GM10266 (cell line): ENCODE measurements at regions not wholly inside any gene's neighbourhood (a gene's known extent, or its start where the extent isn't known, plus 50 kb on each side); places are given as distances from the start of the nearest gene placed in this dataset.

Experiments used
- DNase-seq: peaks from one replicate; pipeline ENCODE4 v3.0.0; 2012; ENCODE audit errors: extremely low spot score
- CTCF ChIP-seq: IDR thresholded peaks from 2 replicates; pipeline ENCODE4 v1.5.1; 2012; ENCODE audit warnings: mild to moderate bottlenecking, low read depth; ENCODE audit not compliant: control insufficient read depth, insufficient read depth; ENCODE audit errors: missing control alignments

DNA sequence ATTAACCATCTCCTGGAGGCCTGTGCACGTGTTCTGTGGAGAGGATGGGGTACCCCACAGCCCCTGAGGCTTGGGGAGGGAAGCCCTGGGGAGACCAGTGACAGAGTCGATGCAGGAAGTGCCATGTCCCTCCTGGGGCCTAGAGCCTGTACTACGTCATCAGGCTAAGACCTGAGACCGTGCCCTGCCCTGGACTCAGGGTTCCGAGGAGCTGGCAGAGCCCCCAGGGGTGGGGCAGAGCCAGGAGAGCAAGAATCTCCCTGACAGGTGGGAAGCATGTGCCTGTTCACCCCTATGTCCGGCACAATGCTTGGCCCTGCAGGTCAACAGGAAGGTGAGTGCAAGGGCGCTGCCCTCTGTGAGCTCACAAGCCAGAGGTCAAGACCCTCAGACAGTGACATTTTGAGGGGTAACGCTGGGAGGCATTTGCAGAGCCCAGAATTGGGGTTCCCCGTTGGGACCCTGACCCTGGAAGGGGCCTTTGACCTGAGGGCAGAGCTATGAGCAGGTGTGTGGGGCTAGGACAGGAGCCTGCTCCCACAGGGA is 781.6 kb downstream of the BRD1 start:
- DNase-seq = no peak
- no peak for TF ChIP-seq CTCF

DNA sequence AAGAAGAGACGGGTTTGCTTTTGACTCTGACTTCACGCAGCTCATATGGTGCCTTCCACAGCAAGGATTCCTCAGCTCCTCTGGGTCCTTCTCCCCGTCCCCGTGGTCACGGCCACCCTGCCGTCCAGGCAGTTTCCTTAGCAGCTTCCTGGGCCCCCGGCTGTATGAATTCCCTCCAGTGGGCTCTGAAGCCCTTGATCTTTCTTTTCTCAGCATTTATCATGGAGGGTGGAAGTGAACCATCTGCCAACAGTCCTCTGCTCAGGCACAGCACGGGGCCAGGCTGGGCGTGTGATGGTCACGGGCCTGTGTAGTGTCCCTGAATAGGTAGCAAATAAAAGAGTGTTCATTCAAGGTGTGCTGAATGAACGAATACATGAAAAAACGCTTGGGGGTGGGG is 782.4 kb downstream of the BRD1 start:
- no peak for TF ChIP-seq CTCF
- no peak for DNase-seq

- DNase-seq = no peak
- no peak for TF ChIP-seq CTCF
Observed at GRCh38 chr22:49044776-49045175, 782.9 kb downstream of the BRD1 start.

DNA sequence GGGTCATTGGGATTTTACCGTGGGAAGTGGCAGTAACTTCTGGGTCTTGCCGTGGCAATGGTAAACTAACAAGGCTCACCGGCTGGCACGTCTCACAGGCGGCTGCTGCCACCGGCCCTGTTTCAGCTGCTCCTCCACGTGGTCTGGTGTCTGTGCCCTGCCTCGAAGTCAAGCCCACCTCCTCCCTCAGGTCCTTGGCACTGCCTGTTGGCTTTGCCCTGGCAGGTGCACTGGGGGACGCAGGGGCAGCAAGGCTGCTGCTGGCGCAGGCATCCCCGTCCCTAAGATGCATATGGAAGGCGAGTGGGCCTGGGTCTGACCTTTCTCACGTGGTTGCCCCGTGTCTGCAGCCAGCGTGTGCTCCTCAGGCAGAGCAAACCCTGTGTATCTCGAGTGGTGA is 783.6 kb downstream of the BRD1 start:
- no peak for DNase-seq
- no peak for TF ChIP-seq CTCF

DNA sequence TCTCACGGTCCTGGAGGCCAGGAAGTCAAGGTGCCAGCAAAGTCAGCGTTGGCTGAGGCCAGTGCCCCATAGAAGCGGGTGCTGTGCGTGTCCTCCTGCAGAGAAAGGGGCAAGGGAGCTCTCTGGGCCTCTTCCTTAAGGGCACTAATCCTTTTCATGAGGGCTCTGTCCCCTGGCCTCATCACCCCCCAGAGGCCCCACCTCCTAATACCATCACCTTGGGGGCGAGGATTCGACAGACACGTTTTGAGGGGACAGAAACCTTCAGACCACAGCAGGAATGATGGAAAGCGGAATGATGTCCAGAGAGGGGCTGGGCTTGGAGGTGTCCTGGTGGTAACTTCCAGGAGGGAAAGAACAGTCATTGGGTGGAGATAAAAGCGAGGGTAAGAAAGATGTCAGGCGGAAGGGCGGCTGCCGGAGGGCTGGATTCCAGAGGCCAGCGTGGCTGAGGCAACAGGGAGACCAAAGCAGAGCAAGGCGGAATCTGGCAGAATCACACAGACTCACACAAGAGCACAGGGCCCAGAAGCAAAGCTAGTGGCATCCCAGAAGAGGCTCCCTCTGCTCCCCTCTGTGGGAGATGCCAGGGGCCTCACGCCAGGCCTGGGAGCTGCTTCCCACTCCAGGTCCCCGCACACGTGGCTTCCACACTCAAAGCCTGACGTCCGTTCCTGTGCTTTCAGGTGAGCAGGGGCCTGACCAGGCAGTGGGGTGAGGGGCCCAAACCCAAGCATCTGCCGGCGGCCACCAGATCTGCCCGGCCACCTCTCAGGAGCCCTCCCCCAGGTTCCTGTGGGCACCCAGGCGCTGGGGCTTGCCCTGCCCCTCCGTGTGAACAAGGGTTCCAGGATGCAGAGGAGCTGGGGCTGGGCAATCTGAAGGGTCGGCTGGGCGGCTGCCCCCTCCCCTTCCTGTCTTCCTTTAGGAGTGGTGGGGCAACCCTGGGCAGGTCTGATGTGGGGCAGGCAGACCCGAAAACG is 784.5 kb downstream of the BRD1 start:
- TF ChIP-seq CTCF = no peak
- no peak for DNase-seq

DNA sequence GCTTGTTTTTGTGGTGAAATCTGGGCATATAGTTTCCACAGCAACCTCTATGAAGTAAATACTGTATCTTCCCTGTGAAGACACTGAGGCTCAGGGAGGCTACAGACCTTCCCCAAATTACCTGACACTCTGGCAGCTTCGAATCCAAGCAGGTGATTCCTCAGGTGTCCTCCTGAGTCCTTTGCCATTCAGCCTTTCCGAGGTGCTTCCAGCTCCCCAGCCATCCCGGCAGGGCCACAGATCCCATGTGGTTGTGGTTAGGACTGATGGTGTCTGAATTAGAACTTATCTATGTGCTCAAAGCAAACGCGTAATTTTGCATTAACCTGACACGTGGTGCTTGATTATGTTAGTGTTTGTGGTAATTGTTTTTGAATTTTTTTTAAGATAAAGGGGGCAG is 785.6 kb downstream of the BRD1 start:
- no peak for TF ChIP-seq CTCF
- DNase-seq = no peak
